Muscle layer of colon (tissue), 2 donors: ENCODE measurements at regions not wholly inside any gene's neighbourhood (a gene's known extent, or its start where the extent isn't known, plus 50 kb on each side); places are given as distances from the start of the nearest gene placed in this dataset.
"Not testable (repeated sequence)": the region's sequence is repeated elsewhere in the genome, so short reads cannot be mapped to it uniquely, and the experiment has no call there.

ENCODE experiments used
- H3K27ac ChIP-seq: one replicate; pipeline ENCODE4 v1.7.0; 2013; ENCODE audit warnings: low read depth, mild to moderate bottlenecking, low read length, moderate library complexity
- H3K27me3 ChIP-seq, 2 donors: one replicate each; pipeline ENCODE4 v1.7.0; 2013; ENCODE audit warnings: low read length in 2 of 2, mild to moderate bottlenecking in 2 of 2; ENCODE audit not compliant: insufficient read depth in 2 of 2, control insufficient read depth in 1 of 2
- H3K36me3 ChIP-seq: one replicate; pipeline ENCODE4 v1.7.0; 2013; ENCODE audit warnings: mild to moderate bottlenecking, low read length; ENCODE audit not compliant: insufficient read depth
- H3K4me1 ChIP-seq: one replicate; pipeline ENCODE4 v1.7.0; 2013; ENCODE audit warnings: mild to moderate bottlenecking, low read length; ENCODE audit not compliant: insufficient read depth
- H3K4me3 ChIP-seq, 2 donors: one replicate each; pipeline ENCODE4 v1.7.0; 2013; ENCODE audit warnings: low read length in 2 of 2, low read depth in 1 of 2, mild to moderate bottlenecking in 1 of 2, moderate library complexity in 1 of 2
- H3K9ac ChIP-seq: one replicate; pipeline ENCODE4 v1.7.0; 2013; ENCODE audit warnings: low read length
- H3K9me3 ChIP-seq: one replicate; pipeline ENCODE4 v1.7.0; 2013; ENCODE audit warnings: mild to moderate bottlenecking, low read length
- donor health status: abdominal sarcoma.
- donor health status: Adenocarcinoma of cecum.

GRCh38 chr7:101747053-101747878, 70.2 kb upstream of the CUX1 start:
- no peaks in the 10 kb centered on the region for H3K9me3 ChIP-seq
- no peaks in the 10 kb centered on the region for H3K4me1 ChIP-seq
- H3K9ac ChIP-seq, result no peak overlapping the region
- H3K4me3 ChIP-seq, result no peak overlapping the region
- peaks cover 0 to 8% of the 10 kb centered on the region in 2 donors for H3K27me3 ChIP-seq
- H3K27ac ChIP-seq, result no peak overlapping the region
- no peaks in the 10 kb centered on the region for H3K36me3 ChIP-seq

DNA sequence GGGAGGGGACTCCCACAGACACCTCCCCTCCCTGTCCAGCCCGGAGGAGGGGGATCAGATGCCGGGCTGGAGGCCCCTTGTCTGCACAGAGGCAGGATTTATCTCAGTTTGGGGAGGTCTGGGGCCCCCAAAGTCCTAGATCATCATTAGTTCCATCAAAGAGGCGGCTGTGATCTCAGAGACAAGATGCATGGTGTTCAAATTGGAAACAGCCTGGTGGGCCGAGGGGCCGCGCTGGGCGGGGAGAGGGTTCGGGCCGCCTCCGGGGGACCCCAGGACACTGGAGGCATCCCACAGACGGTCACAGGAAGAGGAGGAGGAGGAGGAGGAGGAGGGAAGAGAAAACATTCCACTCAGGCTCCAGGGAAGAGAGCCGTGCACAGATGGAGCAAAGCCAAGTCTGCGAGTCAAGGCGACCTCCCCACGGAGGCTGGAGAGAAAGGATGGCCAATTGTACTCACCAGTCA, 69.5 kb upstream of the CUX1 start:
- Histone ChIP-seq H3K36me3 (no peaks in the 10 kb centered on the region), H3K4me3 (no peak overlapping the region), H3K27me3 (peaks cover 0 to 8% of the 10 kb centered on the region in 2 donors), H3K9me3 (no peaks in the 10 kb centered on the region), H3K9ac (no peak overlapping the region), H3K27ac (no peak overlapping the region), H3K4me1 (no peaks in the 10 kb centered on the region)

GRCh38 chr7:101749891-101750290, 67.5 kb upstream of the CUX1 start:
- Histone ChIP-seq H3K4me1 (no peaks in the 10 kb centered on the region), H3K9me3 (no peaks in the 10 kb centered on the region), H3K27me3 (peaks cover 0 to 8% of the 10 kb centered on the region in 2 donors), H3K27ac (no peak overlapping the region), H3K36me3 (no peaks in the 10 kb centered on the region), H3K4me3 (no peak overlapping the region), H3K9ac (no peak overlapping the region)

DNA sequence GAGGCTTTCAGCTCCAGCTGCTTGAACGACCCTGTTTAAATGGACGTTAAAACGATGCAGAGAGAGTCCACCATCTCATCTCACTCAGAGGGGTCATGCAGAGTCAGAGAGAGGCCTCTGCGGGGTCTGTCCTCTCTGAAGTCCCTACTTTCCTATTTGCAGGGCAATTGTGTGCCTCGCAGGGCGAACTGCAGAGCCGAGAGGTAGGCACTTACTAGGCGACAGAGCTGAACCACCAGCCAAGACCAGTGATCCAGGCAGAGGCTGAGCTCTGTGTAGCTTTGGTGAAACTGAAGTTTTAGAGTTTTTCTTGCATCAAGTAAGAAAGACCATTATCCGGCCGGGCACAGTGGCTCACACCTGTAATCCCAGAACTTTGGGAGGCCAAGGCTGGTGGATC, 64.1 kb upstream of the CUX1 start:
- H3K27me3 ChIP-seq, result peaks cover 0 to under 1% of the 10 kb centered on the region in 2 donors

GRCh38 chr7:101754424-101755159, 62.8 kb upstream of the CUX1 start:
- no peak overlapping the region for H3K27ac ChIP-seq
- peak overlapping the region; percentile 46 for H3K9ac ChIP-seq
- H3K27me3 ChIP-seq, result no peaks in the 10 kb centered on the region
- H3K4me1 ChIP-seq, result no peaks in the 10 kb centered on the region
- H3K9me3 ChIP-seq, result no peaks in the 10 kb centered on the region
- H3K36me3 ChIP-seq, result no peaks in the 10 kb centered on the region
- peak overlapping the region; percentile 43 to 70 for H3K4me3 ChIP-seq

More for the DNA sequence above, 64.1 kb upstream of the CUX1 start:
- no peak overlapping the region for H3K27ac ChIP-seq
- no peaks in the 10 kb centered on the region for H3K36me3 ChIP-seq
- no peak overlapping the region for H3K4me3 ChIP-seq
- no peaks in the 10 kb centered on the region for H3K4me1 ChIP-seq
- no peak overlapping the region for H3K9ac ChIP-seq
- no peaks in the 10 kb centered on the region for H3K9me3 ChIP-seq

- Histone ChIP-seq H3K9ac (no peak overlapping the region), H3K27ac (no peak overlapping the region), H3K27me3 (no peaks in the 10 kb centered on the region), H3K4me1 (no peaks in the 10 kb centered on the region), H3K4me3 (no peak overlapping the region), H3K36me3 (no peaks in the 10 kb centered on the region), H3K9me3 (no peaks in the 10 kb centered on the region)
Observed at GRCh38 chr7:101757879-101758278, 59.5 kb upstream of the CUX1 start.

GRCh38 chr7:101758519-101758918, 58.9 kb upstream of the CUX1 start:
- H3K9me3 ChIP-seq, H3K4me1 ChIP-seq, H3K4me3 ChIP-seq, H3K27me3 ChIP-seq, H3K27ac ChIP-seq, H3K36me3 ChIP-seq, H3K9ac ChIP-seq: not testable (repeated sequence)

GRCh38 chr7:101764221-101764620, 53.2 kb upstream of the CUX1 start:
- Histone ChIP-seq H3K9me3 (no peaks in the 10 kb centered on the region), H3K27ac (no peak overlapping the region), H3K36me3 (no peaks in the 10 kb centered on the region), H3K4me1 (no peaks in the 10 kb centered on the region), H3K4me3 (no peak overlapping the region), H3K27me3 (no peaks in the 10 kb centered on the region), H3K9ac (no peak overlapping the region)

- no peaks in the 10 kb centered on the region for H3K4me1 ChIP-seq
- H3K9ac ChIP-seq, result no peak overlapping the region
- no peaks in the 10 kb centered on the region for H3K9me3 ChIP-seq
- no peak overlapping the region for H3K4me3 ChIP-seq
- no peaks in the 10 kb centered on the region for H3K36me3 ChIP-seq
- H3K27ac ChIP-seq, result no peak overlapping the region
- no peaks in the 10 kb centered on the region for H3K27me3 ChIP-seq
Observed at GRCh38 chr7:101767544-101767943, 49.9 kb upstream of the CUX1 start.
